ENCODE measurements at regions not wholly inside any gene's neighbourhood (a gene's known extent, or its start where the extent isn't known, plus 50 kb on each side); places are given as distances from the start of the nearest gene placed in this dataset.
"Not testable (repeated sequence)": the region's sequence is repeated elsewhere in the genome, so short reads cannot be mapped to it uniquely, and the experiment has no call there.

GRCh38 chr9:38180656-38181055 is 111.6 kb upstream of the SHB start:
- Mint-ChIP-seq H3K27me3 (peaks cover 0 to 6% of the 10 kb centered on the region in 2 donors), H3K9me3 (no peaks in the 10 kb centered on the region), H3K27ac (no peak overlapping the region), H3K36me3 (no peaks in the 10 kb centered on the region), H3K4me3 (no peak overlapping the region), H3K4me1 (peaks cover 5 to 10% of the 10 kb centered on the region in 2 donors)
- ATAC-seq (replicated peaks): no peak
- no peak for DNase-seq

DNA sequence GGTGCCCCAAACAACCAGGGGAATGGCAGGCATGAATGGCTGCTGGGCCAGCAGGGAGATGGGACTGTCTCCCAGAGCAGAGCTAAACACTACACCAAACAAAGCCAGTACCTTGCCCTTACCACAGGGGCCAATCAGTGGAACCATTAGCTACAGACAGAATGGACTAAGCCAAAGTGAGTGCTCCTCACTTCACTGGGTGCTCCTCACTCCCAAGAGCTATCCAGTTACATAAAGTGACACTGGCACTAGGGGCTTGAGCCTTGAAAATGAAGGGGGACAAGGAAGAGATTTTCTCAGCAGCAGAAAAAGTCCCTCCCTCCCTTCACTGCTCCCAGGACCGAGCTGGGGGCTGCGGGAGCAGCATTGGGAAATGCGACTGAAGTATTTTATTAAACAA is 110.9 kb upstream of the SHB start:
- Mint-ChIP-seq H3K27me3 (peaks cover 1 to 10% of the 10 kb centered on the region in 2 donors), H3K36me3 (no peaks in the 10 kb centered on the region), H3K4me3 (no peak overlapping the region), H3K27ac (no peak overlapping the region), H3K9me3 (no peaks in the 10 kb centered on the region), H3K4me1 (peaks cover 5 to 10% of the 10 kb centered on the region in 2 donors)
- no peak for DNase-seq
- no peak for ATAC-seq (replicated peaks)

DNA sequence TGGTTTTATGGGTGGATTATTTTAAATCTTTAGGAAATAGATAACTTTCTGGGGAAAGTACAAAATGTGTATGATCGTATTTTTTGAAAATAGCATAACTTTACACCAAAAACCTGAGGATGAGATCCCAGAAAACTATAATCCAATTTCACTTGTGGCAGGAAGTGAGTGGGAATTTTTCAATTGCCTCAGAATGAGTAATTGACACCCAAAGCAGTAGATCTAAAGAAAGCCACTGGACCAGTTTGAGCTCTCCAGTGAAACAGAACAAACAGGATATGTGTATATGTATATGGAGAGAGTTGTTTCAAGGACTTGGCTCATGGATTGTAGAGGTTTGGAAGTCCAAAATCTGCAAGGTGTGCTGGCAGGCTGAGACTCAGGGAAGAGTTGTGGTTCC is 109.2 kb upstream of the SHB start:
- Mint-ChIP-seq H3K4me1 (peaks cover 5 to 10% of the 10 kb centered on the region in 2 donors), H3K4me3 (no peak overlapping the region), H3K27ac (no peak overlapping the region), H3K36me3 (no peaks in the 10 kb centered on the region), H3K9me3 (no peaks in the 10 kb centered on the region), H3K27me3 (peaks cover 10 to 18% of the 10 kb centered on the region in 2 donors)
- ATAC-seq (replicated peaks) (no peak), DNase-seq (no peak)

DNA sequence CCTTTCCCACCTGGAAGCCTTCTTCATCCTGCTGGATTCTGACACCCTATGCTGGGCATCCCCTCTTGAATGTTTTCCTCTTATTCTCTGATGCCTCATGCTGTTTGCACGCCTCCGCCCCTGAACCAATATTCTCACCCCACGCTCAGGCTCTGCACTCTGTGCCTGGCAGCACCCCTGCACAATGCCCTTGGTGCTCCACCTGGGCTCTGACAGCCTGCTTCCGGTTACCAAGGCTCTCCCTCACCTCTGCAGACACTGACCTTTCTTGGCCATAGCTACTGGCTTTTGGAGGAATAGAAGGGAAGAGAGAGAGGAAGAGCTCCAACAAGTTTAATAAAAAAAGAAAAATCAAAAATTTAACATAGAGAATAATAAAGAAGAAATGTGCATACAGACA is 108.7 kb upstream of the SHB start:
- Mint-ChIP-seq H3K4me1 (peaks cover 5 to 10% of the 10 kb centered on the region in 2 donors), H3K36me3 (no peaks in the 10 kb centered on the region), H3K27me3 (peaks cover 11 to 21% of the 10 kb centered on the region in 2 donors), H3K4me3 (no peak overlapping the region), H3K9me3 (no peaks in the 10 kb centered on the region), H3K27ac (no peak overlapping the region)
- ATAC-seq (replicated peaks): no peak
- DNase-seq: no peak

DNA sequence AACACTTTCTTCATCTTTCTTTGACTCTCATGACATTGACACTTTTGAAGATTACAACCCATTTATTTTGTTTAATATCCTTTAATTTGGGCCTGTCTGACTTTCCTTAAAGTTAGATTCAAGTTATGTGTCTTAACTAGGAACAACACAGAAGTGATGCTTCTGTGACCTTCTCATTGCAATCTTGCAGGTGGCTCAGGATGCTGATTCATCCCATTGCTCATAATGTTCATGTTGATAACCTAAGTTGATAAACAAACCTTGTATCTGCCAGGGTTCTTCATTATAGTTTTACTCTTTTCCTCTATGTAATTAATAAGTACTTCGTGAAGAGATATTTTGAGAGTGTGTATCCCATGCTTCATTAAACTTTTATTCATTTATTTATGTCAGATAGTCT is 107.2 kb upstream of the SHB start:
- Mint-ChIP-seq H3K27me3 (peaks cover 11 to 21% of the 10 kb centered on the region in 2 donors), H3K4me3 (no peak overlapping the region), H3K9me3 (peaks cover 7 to 8% of the 10 kb centered on the region in 2 donors), H3K4me1 (peaks cover 7 to 17% of the 10 kb centered on the region in 2 donors), H3K27ac (no peak overlapping the region), H3K36me3 (peaks cover 4 to 7% of the 10 kb centered on the region in 2 donors)
- DNase-seq (no peak), ATAC-seq (replicated peaks) (no peak)

DNA sequence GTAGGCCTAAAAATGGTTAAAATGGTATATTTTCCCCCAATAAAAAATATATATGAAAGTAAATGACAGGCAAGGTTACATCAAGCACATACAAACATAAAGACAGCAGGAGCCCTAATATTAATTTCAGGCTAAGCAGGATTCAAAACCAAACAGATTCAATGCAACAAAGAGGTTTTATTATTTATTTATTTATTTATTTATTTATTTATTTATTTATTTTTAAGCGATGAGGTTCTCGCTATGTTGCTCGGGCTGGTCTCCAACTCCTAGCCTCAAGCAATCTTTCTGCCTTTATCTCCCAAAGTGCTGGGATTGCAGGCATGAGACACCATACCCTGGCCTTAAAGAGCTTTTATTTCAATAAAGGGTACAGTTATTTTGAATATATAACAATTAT is 106.4 kb upstream of the SHB start:
- Mint-ChIP-seq H3K27me3 (peaks cover 11 to 21% of the 10 kb centered on the region in 2 donors), H3K9me3 (peaks cover 11 to 15% of the 10 kb centered on the region in 2 donors), H3K36me3 (peaks cover 4 to 8% of the 10 kb centered on the region in 2 donors), H3K4me1 (peaks cover 8 to 19% of the 10 kb centered on the region in 2 donors), H3K4me3 (no peak overlapping the region), H3K27ac (no peak overlapping the region)
- ATAC-seq (replicated peaks): no peak
- DNase-seq: no peak

DNA sequence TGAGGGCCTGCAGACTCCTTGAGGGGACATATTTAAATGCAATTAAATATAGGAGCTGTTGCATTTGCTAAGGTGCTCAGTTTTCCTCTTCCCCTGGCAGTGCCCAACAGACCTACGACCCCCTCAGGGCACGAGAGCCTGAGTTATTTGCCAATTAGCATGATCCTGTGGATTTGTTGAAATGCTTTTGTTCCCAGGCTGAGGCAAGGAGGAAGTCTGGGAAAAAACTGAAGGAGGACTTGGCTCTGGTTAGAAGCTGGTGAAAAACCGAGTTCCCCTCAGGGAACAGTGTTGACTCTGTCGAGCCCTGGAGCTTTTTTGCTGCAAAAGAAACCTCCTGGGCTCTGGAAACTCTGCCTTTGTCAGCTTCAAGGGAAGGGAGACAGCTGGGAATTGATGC is 103.6 kb upstream of the SHB start:
- H3K27me3 Mint-ChIP-seq: peaks cover 16 to 18% of the 10 kb centered on the region in 2 donors
- H3K36me3 Mint-ChIP-seq: peaks cover 4 to 11% of the 10 kb centered on the region in 2 donors
- no peak overlapping the region for H3K27ac Mint-ChIP-seq
- H3K9me3 Mint-ChIP-seq: peaks cover 13 to 21% of the 10 kb centered on the region in 2 donors
- ATAC-seq (replicated peaks) (no peak), DNase-seq (no peak)
- no peak overlapping the region for H3K4me3 Mint-ChIP-seq
- H3K4me1 Mint-ChIP-seq: peaks cover 4 to 12% of the 10 kb centered on the region in 2 donors

DNA sequence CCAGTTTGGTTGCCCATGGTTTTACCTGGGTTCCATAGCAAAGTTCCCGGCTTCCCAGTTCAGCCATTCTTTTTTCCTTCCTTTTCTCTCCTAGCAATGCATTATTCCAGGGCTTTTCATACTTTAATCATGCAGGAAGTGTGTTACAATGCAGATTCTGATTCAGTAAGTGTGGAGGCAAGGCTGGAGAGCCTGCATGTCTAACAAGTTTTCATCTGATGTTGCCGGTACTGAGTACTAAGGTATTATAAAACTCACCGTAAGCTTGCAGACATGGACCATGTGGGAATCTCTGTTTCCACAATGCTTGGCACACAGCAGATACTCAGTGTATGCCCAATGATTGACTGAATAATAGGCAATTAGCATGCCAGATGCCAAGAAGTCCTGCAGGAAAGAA is 102.9 kb upstream of the SHB start:
- peaks cover 3 to 9% of the 10 kb centered on the region in 2 donors for H3K4me1 Mint-ChIP-seq

GRCh38 chr9:38171538-38171884 is 102.5 kb upstream of the SHB start:
- peaks cover 4 to 11% of the 10 kb centered on the region in 2 donors for H3K36me3 Mint-ChIP-seq
- peaks cover 3 to 9% of the 10 kb centered on the region in 2 donors for H3K4me1 Mint-ChIP-seq
- no peak overlapping the region for H3K4me3 Mint-ChIP-seq
- peaks cover 15 to 16% of the 10 kb centered on the region in 2 donors for H3K27me3 Mint-ChIP-seq
- H3K27ac Mint-ChIP-seq: peak overlapping the region; percentile 89
- ATAC-seq (replicated peaks): no peak
- no peak for DNase-seq
- H3K9me3 Mint-ChIP-seq: peaks cover 13 to 21% of the 10 kb centered on the region in 2 donors

More for the DNA sequence above, 102.9 kb upstream of the SHB start:
- peaks cover 15 to 16% of the 10 kb centered on the region in 2 donors for H3K27me3 Mint-ChIP-seq
- no peak overlapping the region for H3K27ac Mint-ChIP-seq
- DNase-seq (no peak), ATAC-seq (replicated peaks) (no peak)
- H3K9me3 Mint-ChIP-seq: peaks cover 13 to 21% of the 10 kb centered on the region in 2 donors
- H3K36me3 Mint-ChIP-seq: peaks cover 4 to 11% of the 10 kb centered on the region in 2 donors
- H3K4me3 Mint-ChIP-seq: no peak overlapping the region

DNA sequence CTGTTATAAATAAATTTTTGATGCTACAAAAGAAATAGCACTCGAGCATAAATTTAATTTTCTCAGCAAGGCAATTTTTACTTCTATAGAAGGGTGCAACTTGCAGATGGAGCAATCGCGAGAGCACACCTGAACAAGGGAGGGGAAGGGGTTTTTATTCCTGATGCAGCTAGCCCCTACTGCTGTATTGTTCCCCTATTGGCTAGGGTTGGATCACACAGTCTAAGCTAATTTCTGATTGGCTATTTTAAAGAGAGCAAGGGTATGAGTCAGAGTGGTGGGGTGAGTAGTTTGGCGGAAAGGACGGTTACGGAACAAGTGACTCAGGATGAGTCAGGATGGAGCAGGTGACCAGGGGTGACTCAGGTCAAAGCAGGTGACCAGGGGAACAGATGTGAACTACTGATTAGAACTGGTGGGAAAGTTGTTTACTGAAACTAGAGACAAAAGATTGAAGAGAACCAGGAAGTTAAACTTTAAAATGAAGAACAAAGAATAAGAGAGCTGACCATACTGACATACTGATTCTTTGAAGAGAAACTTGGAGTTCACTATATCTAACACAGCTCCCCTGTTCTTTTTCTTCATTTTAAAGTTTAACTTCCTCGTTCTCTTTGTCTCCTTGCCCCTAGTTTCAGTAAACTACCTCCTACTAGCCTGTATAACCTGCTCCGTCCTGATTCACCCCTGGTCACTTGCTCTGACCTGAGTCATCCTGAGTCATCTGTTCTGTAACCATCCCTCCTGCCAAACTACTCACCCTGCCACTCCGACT is 101.9 kb upstream of the SHB start:
- peak; percentile 15 for DNase-seq
- ATAC-seq (replicated peaks): peak; percentile 48 to 60
- H3K4me1 Mint-ChIP-seq: not testable (repeated sequence)

GRCh38 chr9:38170155-38170554 is 101.1 kb upstream of the SHB start:
- H3K4me1 Mint-ChIP-seq; H3K27ac Mint-ChIP-seq; ATAC-seq (replicated peaks); H3K4me3 Mint-ChIP-seq; DNase-seq: not testable (repeated sequence)
- peaks cover 13 to 21% of the 10 kb centered on the region in 2 donors for H3K9me3 Mint-ChIP-seq
- H3K27me3 Mint-ChIP-seq: peaks cover 13 to 16% of the 10 kb centered on the region in 2 donors
- peaks cover 4 to 11% of the 10 kb centered on the region in 2 donors for H3K36me3 Mint-ChIP-seq

More for the DNA sequence above, 101.9 kb upstream of the SHB start:
- Mint-ChIP-seq H3K27ac (peak overlapping the region; percentile 89), H3K9me3 (peaks cover 13 to 21% of the 10 kb centered on the region in 2 donors), H3K36me3 (peaks cover 4 to 11% of the 10 kb centered on the region in 2 donors), H3K4me3 (peak overlapping the region; percentile 2 to 36), H3K27me3 (peaks cover 15 to 16% of the 10 kb centered on the region in 2 donors)

DNA sequence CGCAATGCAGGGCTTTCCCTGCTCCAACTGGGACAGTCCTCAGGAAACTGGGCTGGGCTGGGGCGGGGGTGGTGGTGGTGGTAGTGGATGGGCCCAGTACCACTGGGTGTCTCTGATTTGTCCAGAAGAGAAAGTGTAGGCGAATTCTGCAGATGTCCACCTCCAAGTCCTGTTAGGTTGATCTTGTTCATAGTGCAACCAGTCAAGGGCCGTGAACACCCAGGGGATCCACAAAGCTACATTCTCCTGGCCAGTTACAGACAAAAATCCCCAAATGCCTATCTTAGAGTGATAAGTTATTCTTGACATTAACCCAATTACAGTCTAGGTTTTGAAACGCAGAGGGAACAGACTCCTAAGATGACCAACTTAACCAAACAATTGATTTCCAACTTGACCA is 97.5 kb upstream of the SHB start:
- H3K27me3 Mint-ChIP-seq: peaks cover 0 to 10% of the 10 kb centered on the region in 2 donors
- no peak overlapping the region for H3K4me3 Mint-ChIP-seq
- no peak for DNase-seq
- peaks cover 3 to 5% of the 10 kb centered on the region in 2 donors for H3K4me1 Mint-ChIP-seq
- H3K27ac Mint-ChIP-seq: no peak overlapping the region
- H3K36me3 Mint-ChIP-seq: peaks cover 3 to 6% of the 10 kb centered on the region in 2 donors
- H3K9me3 Mint-ChIP-seq: peaks cover 9 to 15% of the 10 kb centered on the region in 2 donors
- ATAC-seq (replicated peaks): no peak

DNA sequence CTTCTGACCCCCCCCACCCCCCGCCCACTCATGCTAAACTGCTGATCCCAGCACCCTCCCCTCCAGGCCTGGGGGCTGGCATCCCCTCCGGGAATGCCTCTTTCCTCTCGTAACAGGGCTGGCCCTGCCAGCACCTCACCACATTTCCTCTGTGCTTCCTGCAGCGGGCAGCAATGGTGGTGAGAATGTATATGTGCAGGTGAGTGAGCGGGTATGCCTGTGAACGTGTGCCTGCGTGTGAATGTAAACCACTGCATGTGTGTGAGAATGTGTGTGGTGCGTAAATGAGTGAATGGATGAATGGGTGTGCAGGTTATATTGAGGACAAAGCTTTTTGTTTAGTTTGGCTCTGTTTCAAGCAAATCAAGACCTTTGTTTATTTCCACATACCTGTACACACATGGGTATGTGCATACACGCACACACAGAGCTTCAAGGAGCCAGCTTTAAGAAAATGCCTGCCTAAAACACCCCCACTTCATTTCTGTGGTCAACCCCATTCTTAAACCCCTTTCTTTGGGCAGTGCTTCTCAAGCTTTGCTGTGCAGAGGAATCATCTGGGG is 95.7 kb upstream of the SHB start:
- DNase-seq (no peak), ATAC-seq (replicated peaks) (no peak)
- no peak overlapping the region for H3K4me3 Mint-ChIP-seq
- no peaks in the 10 kb centered on the region for H3K4me1 Mint-ChIP-seq
- peaks cover 0 to 1% of the 10 kb centered on the region in 2 donors for H3K36me3 Mint-ChIP-seq
- H3K9me3 Mint-ChIP-seq: peaks cover under 1 to 4% of the 10 kb centered on the region in 2 donors
- H3K27me3 Mint-ChIP-seq: peaks cover 0 to 14% of the 10 kb centered on the region in 2 donors
- H3K27ac Mint-ChIP-seq: no peak overlapping the region

DNA sequence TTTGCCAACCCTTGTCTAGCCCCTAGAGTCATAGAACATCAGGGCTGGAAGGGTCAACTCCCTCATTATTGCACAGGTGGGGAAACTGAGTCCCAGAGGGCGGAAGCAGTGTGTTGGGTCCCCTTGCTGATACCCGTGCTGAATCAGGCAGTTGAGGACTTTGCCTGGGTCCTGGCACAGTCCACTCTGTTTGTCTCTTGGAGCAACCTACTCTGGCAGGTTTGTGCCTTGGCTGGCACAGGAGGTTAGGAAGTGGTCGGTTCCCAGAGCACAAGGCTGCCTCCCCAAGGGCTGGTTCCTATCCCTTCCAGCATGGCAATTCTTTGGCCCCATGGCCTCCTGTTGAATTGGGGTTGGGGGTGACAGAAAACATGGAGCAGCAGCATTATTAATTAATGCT is 94.5 kb upstream of the SHB start:
- no peaks in the 10 kb centered on the region for H3K36me3 Mint-ChIP-seq
- no peak overlapping the region for H3K4me3 Mint-ChIP-seq
- H3K27ac Mint-ChIP-seq: no peak overlapping the region

More for the DNA sequence above, 94.5 kb upstream of the SHB start:
- ATAC-seq (replicated peaks): no peak
- Mint-ChIP-seq H3K9me3 (no peaks in the 10 kb centered on the region), H3K4me1 (no peaks in the 10 kb centered on the region), H3K27me3 (peaks cover 0 to 14% of the 10 kb centered on the region in 2 donors)
- DNase-seq: no peak

All from stimulated activated naive B cell treated with anti-CD40 and anti-IgM and Interleukin-4, amounts not matched to agents 10 μg/mL and 1 μg/mL and 100 μg/mL, for 72 hours (primary cell).